ENCODE measurements at regions not wholly inside any gene's neighbourhood (a gene's known extent, or its start where the extent isn't known, plus 50 kb on each side); places are given as distances from the start of the nearest gene placed in this dataset.

DNA sequence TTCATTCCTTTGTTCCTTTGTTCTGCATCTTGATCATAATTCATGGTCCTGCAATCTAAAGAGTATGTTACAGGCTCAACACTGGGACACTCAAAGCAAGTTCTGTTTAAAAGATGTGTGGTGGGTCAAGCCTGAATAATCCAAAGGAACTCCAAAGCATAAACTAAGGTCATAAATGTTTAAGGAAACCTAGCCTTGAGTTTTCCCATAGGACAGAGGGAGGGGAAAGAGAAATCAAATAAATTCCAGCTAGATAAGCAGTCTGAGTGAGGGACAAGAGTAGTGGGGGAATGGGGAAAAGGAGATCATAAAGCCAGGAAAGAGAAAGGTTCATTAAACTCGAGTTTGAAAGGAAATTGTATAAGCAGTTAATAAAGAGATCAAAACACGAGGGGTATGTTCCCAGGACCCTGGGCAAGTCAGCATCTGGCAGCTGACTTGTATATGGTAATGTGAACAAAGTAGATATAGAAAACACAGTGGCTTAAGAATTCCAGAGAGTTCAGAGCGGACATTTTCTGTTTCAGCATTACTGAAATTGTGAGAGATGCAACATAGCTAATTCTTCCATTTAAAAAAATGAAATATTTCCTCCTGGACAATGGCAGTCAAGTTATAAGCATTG, 125.8 kb upstream of the EDNRA start:
- no peak for TF ChIP-seq AR (CRISPR knock-in tag; IDR thresholded peaks at IDR 0.05)
- no peak for TF ChIP-seq CTCF (IDR thresholded peaks at IDR 0.05)
- TF ChIP-seq ESRRA (CRISPR knock-in tag; IDR thresholded peaks at IDR 0.05; ENCODE audit: borderline replicate concordance): no peak
- TF ChIP-seq, protein P1, sequence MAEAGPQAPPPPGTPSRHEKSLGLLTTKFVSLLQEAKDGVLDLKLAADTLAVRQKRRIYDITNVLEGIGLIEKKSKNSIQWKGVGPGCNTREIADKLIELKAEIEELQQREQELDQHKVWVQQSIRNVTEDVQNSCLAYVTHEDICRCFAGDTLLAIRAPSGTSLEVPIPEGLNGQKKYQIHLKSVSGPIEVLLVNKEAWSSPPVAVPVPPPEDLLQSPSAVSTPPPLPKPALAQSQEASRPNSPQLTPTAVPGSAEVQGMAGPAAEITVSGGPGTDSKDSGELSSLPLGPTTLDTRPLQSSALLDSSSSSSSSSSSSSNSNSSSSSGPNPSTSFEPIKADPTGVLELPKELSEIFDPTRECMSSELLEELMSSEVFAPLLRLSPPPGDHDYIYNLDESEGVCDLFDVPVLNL (CRISPR knock-in tag; IDR thresholded peaks at IDR 0.05; ENCODE audit: borderline replicate concordance, low read depth): no peak
- TF ChIP-seq FOXJ3 (CRISPR knock-in tag; IDR thresholded peaks at IDR 0.05; ENCODE audit: borderline replicate concordance): no peak
- TF ChIP-seq NR3C1 (CRISPR knock-in tag; conservative IDR thresholded peaks at IDR 0.05; ENCODE audit: low read depth): no peak

Data from WTC11 (cell line).